Suprapubic skin (tissue), 4 donors: ENCODE measurements at regions not wholly inside any gene's neighbourhood (a gene's known extent, or its start where the extent isn't known, plus 50 kb on each side); places are given as distances from the start of the nearest gene placed in this dataset.

Experiments
- DNase-seq, 2 donors: peaks; one replicate each; pipeline ENCODE4 v3.0.0-alpha.2; 2019; ENCODE audit warnings: low spot score in 2 of 2
- H3K27ac ChIP-seq: fragments of 200-600 bp; sonication (generic); one replicate; pipeline ENCODE4 v1.5.1; 2019
- H3K27me3 ChIP-seq: fragments of 200-600 bp; sonication (generic); one replicate; pipeline ENCODE4 v1.5.1; 2019
- H3K36me3 ChIP-seq: fragments of 200-600 bp; sonication (generic); one replicate; pipeline ENCODE4 v1.5.1; 2019
- H3K4me1 ChIP-seq: fragments of 200-600 bp; sonication (generic); one replicate; pipeline ENCODE4 v1.5.1; 2019
- H3K4me3 ChIP-seq: fragments of 200-600 bp; sonication (generic); one replicate; pipeline ENCODE4 v1.5.1; 2019; ENCODE audit warnings: mild to moderate bottlenecking
- H3K9me3 ChIP-seq: fragments of 200-600 bp; sonication (generic); one replicate; pipeline ENCODE4 v1.5.1; 2019
- CTCF ChIP-seq, 2 donors: fragments of 200-600 bp in 1 of 2; fragments of 450-650 bp in 1 of 2; sonication (generic) in 1 of 2; IDR thresholded peaks; one replicate each; pipeline ENCODE4 v1.5.1; 2016 to 2019; ENCODE audit warnings: antibody characterized with exemption in 2 of 2, mild to moderate bottlenecking in 1 of 2, moderate library complexity in 1 of 2
- EP300 ChIP-seq: sonication (generic); formaldehyde crosslinking; IDR thresholded peaks from one replicate; pipeline ENCODE4 v1.6.1; 2017; ENCODE audit warnings: antibody characterized with exemption
- POLR2A ChIP-seq, 2 donors: fragments of 450-650 bp; IDR thresholded peaks; one replicate each; pipeline ENCODE4 v1.6.1; 2017; ENCODE audit warnings: antibody characterized with exemption in 2 of 2, mild to moderate bottlenecking in 2 of 2, moderate library complexity in 2 of 2
- POLR2AphosphoS5 ChIP-seq, 3 donors: sonication (generic); formaldehyde crosslinking; IDR thresholded peaks; one replicate each; pipeline ENCODE4 v1.6.1; 2017; ENCODE audit warnings: antibody characterized with exemption in 3 of 3
- WGBS: methylation state at CpG from one replicate; pipeline ENCODE4 v1.1.5; 2018; 5-methylcytosine and 5-hydroxymethylcytosine counted together

DNA sequence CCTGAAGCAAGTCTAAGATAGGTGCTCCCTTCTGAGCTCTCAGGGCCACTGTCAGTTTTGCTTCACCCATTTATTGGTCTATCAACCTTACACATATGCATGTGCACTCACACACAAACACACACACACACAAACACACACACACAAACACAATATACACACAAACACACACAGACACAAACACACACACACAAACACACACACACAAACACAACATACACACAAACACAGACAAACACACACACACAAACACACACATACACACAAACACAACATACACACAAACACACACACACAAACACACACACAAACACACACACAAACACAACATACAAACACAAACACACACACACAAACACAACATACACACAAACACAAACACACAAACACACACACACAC lies 181.6 kb upstream of the KLHL29 start:
- H3K27ac ChIP-seq = no peak overlapping the region
- DNase-seq = no peak
- H3K9me3 ChIP-seq = peaks cover 3% of the 10 kb centered on the region
- no peaks in the 10 kb centered on the region for H3K27me3 ChIP-seq
- no peaks in the 10 kb centered on the region for H3K4me1 ChIP-seq
- TF ChIP-seq POLR2A (IDR thresholded peaks at IDR 0.05) = no peak
- no peak for TF ChIP-seq EP300
- no peak for TF ChIP-seq POLR2AphosphoS5 (IDR thresholded peaks at IDR 0.05)
- no peak for TF ChIP-seq CTCF (IDR thresholded peaks at IDR 0.05)
- no peaks in the 10 kb centered on the region for H3K36me3 ChIP-seq
- no peak overlapping the region for H3K4me3 ChIP-seq

DNA sequence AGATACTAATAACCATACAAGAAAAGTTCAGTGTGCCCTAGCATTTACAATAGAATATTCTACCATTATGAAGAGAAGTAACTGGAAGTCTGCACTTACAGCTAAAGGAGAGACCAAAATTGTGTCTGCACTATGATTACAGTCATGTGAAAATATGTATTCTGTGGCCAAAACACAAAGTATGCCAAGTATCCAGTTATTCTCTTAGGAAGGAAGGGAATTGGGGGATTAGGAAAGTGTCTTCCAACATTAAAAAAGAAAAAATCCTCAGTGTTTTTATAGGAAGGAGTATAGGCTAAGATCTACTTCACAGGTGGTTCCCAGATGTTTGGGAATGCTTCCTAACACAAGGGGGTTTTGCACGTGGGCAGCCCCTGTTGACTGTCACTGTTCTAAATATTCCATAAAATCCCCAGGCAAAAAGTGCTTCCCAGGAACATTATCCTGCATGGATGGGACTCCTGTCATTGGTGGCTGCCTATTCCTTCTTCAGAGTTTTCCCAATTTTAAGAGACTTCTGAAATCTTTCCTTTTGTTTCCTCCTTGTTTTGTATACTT lies 180.2 kb upstream of the KLHL29 start:
- no peaks in the 10 kb centered on the region for H3K27me3 ChIP-seq
- H3K4me1 ChIP-seq = no peaks in the 10 kb centered on the region
- TF ChIP-seq CTCF (IDR thresholded peaks at IDR 0.05) = no peak
- no peak for TF ChIP-seq POLR2A (IDR thresholded peaks at IDR 0.05)
- no peak for TF ChIP-seq EP300
- TF ChIP-seq POLR2AphosphoS5 (IDR thresholded peaks at IDR 0.05) = no peak
- DNase-seq = no peak
- no peak overlapping the region for H3K27ac ChIP-seq
- no peaks in the 10 kb centered on the region for H3K36me3 ChIP-seq
- no peak overlapping the region for H3K4me3 ChIP-seq
- H3K9me3 ChIP-seq = no peaks in the 10 kb centered on the region
- WGBS = 44% methylated on average over 1 of the region's 1 CpG

GRCh38 chr2:23206650-23207049 lies 178.3 kb upstream of the KLHL29 start:
- Histone ChIP-seq H3K27ac (no peak overlapping the region), H3K9me3 (no peaks in the 10 kb centered on the region), H3K36me3 (no peaks in the 10 kb centered on the region), H3K4me3 (no peak overlapping the region), H3K27me3 (no peaks in the 10 kb centered on the region), H3K4me1 (no peaks in the 10 kb centered on the region)
- TF ChIP-seq POLR2AphosphoS5 (IDR thresholded peaks at IDR 0.05) (no peak), EP300 (no peak), POLR2A (IDR thresholded peaks at IDR 0.05) (no peak), CTCF (IDR thresholded peaks at IDR 0.05) (no peak)
- WGBS = 79% methylated on average over 8 of the region's 8 CpGs
- no peak for DNase-seq

- no peaks in the 10 kb centered on the region for H3K4me1 ChIP-seq
- no peaks in the 10 kb centered on the region for H3K27me3 ChIP-seq
- WGBS = 64% methylated on average over 5 of the region's 5 CpGs
- H3K36me3 ChIP-seq = no peaks in the 10 kb centered on the region
- H3K9me3 ChIP-seq = no peaks in the 10 kb centered on the region
- TF ChIP-seq POLR2A (IDR thresholded peaks at IDR 0.05) (no peak), CTCF (IDR thresholded peaks at IDR 0.05) (no peak), EP300 (no peak), POLR2AphosphoS5 (IDR thresholded peaks at IDR 0.05) (no peak)
- no peak overlapping the region for H3K4me3 ChIP-seq
- no peak for DNase-seq
- no peak overlapping the region for H3K27ac ChIP-seq
Measured at GRCh38 chr2:23207871-23208270, 177.1 kb upstream of the KLHL29 start.

DNA sequence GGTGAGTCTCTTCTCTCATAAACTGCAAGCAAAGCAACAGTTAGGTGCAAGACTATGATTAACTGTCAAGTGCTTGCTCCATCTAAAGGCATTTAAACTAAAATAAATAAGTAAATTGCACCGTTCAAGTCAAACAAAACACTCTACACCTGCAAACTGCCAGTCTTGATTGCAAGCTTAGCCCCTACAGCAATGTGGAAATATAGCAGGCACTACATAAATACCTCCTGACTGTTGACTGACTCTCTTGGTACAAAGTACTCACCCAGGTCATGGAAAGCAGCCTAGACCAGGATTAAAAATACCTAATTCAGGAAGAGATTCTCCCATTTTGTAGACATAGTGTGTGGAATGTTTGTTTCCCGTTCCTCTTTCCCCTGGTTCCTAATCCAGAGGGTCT lies 176.6 kb upstream of the KLHL29 start:
- no peaks in the 10 kb centered on the region for H3K4me1 ChIP-seq
- WGBS = 43% methylated on average over 2 of the region's 2 CpGs
- no peaks in the 10 kb centered on the region for H3K27me3 ChIP-seq
- no peaks in the 10 kb centered on the region for H3K36me3 ChIP-seq
- TF ChIP-seq POLR2A (IDR thresholded peaks at IDR 0.05) (no peak), EP300 (no peak), CTCF (IDR thresholded peaks at IDR 0.05) (no peak), POLR2AphosphoS5 (IDR thresholded peaks at IDR 0.05) (no peak)
- H3K27ac ChIP-seq = no peak overlapping the region
- no peaks in the 10 kb centered on the region for H3K9me3 ChIP-seq
- no peak for DNase-seq
- no peak overlapping the region for H3K4me3 ChIP-seq
